GM04504 (cell line): ENCODE measurements at regions not wholly inside any gene's neighbourhood (a gene's known extent, or its start where the extent isn't known, plus 50 kb on each side); places are given as distances from the start of the nearest gene placed in this dataset.
"Not testable (repeated sequence)": the region's sequence is repeated elsewhere in the genome, so short reads cannot be mapped to it uniquely, and the experiment has no call there.

Experiments used
- DNase-seq: peaks from one replicate; pipeline ENCODE4 v3.0.0-alpha.2; 2012; ENCODE audit warnings: low read depth

- no peak for DNase-seq
Measured at GRCh38 chr6:134784336-134784735, 165.6 kb downstream of the ALDH8A1 start.

DNA sequence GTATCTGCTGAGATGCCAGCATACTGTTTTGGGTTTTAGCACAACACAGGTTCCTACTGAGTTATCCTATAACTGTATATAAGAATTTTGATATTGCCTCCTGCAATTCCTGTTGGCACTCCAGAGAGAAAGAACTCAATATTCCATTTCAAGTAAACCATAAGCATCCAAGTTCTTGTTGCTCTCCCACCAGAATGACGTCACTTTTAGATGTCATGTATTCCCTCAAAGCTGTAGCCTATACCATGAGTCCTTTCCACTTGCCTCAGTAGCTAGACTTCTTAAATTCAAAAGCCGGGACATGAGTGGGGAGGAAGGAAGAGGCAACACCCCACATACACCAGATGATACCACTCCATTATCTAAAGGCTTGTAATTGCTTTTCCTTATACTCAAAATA is 171.5 kb downstream of the ALDH8A1 start:
- no peak for DNase-seq

DNA sequence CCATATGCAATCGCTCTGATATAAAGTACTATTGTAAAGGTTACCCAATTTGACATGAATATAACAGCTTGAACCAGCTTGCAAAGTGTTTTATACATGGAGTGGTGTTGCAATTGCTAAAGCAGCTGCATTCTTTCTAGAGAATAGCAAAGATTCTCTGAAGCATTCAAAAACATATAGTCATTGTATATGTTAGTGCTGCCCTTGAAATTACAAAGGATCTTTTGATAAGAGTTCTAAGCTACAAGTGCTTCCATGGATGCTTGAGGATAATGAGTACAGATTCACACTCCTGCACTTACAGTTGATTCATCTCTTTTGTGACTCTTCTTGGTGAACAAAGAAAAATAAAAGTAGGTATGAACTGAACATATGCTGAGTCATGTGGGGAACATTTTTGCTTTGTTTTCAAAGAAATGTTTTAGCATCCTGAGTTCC is 175.7 kb downstream of the ALDH8A1 start:
- DNase-seq: no peak

GRCh38 chr6:134772671-134773360 is 177.1 kb downstream of the ALDH8A1 start:
- no peak for DNase-seq

- no peak for DNase-seq
Measured at GRCh38 chr6:134768931-134769330, 181.0 kb downstream of the ALDH8A1 start.

DNA sequence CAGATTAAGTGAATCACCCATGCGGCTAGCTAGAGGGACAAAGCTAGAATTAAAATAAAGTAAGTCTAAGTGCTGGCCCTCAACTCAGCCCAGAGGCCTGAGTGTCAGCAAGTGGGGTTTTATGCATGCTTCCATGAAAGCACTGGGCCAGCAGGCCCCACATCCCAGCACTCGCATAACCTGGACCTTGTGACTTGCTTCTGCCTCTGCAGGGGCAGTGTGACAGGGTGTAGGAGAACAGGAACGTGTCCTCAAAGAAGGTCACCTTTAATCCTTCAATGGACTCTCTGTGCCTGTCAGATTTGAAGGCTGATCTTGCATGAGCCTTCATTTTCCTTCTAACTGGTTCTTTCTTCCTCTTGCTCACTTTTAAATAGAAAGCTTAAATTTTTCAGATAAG is 183.4 kb downstream of the ALDH8A1 start:
- DNase-seq: no peak

GRCh38 chr6:134764741-134765140 is 185.2 kb downstream of the ALDH8A1 start:
- no peak for DNase-seq

DNA sequence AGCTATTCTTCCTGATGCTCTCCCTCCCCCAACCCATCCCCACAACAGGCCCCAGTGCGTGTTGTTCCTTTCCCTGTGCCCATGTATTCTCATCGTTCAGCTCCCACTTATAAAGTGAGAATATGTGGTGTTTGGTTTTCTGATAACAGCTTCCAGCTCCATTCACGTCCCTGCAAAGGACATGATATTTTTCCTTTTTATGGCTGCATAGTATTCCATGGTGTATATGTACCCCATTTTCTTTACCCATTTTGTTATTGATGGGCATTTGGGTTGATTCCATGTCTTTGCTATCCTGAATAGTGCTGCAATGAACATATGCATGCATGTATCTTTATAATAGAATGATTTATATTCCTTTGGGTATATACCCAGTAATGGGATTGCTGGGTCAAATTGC is 186.3 kb downstream of the ALDH8A1 start:
- not testable (repeated sequence) for DNase-seq

DNA sequence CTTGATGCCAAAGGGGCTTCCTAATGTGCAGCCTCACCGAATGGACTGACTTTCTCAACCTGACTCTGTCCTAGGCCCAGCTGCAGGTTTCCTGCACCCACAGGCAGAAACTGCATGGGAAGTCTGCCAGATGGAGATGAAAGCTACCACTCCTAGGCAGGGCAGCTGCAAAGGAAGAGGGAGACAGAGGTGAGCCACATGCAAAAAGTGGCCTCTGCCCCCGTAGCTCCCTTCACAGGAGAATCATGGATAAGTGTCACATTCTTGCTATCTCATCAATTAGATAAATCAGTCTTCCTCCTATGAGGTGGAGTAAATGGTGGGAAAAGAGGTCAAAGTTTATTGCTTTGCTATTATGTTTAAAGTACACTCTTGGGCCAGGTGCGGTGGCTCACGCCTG is 191.3 kb downstream of the ALDH8A1 start:
- no peak for DNase-seq

DNA sequence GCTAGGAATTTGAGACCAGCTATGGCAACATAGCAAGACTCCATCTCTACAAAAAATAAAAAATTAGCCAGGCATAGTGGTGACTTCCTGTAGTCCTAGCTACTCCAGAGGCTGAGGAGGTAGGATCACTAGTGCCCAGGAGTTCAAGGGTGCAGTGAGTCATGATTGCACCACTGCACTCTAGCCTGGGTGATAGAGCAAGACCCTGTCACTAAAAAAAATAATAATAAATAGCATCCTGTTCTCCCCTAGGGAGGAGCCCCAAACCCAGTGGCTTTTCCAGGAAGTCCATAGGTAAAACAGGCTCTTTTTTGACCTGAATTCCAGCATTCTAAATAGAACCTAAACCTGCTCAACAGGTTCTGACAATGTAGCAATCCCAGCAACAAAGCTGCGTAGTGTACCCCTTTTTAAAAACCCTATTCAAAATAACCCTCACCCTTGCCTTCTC is 192.0 kb downstream of the ALDH8A1 start:
- DNase-seq: no peak

DNA sequence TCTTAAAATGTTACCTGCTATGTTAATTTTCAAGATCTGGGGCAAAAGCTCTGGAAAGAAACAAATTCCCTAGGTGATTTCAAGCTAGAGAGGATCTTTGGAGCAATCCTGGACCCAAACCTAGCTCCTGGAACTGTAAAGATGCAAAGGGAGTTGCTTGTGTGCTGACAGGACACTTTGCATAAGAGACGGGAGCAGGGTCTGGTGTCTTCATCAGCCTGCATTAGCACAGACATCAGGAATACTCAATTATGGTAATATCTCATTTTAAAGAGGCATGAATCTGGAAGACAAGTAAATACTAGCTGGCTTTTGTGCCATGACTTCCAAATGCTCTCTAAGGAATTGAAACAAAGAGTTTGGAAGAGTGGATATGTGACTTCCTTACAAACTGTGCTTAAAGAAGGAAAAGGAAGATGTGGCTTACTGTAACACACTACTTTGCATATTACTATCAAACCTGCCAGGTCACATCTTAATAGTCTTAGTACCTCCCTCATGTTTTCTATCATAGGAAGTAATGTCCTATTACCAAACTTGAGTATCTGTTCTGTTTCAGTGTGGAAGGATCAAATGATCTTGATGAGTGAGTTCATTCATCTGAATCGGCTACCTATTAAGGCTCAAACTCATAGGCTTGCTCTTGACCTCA is 193.4 kb downstream of the ALDH8A1 start:
- no peak for DNase-seq

GRCh38 chr6:134754013-134754690 is 195.7 kb downstream of the ALDH8A1 start:
- no peak for DNase-seq

GRCh38 chr6:134753001-134753400 is 196.9 kb downstream of the ALDH8A1 start:
- DNase-seq: no peak

DNA sequence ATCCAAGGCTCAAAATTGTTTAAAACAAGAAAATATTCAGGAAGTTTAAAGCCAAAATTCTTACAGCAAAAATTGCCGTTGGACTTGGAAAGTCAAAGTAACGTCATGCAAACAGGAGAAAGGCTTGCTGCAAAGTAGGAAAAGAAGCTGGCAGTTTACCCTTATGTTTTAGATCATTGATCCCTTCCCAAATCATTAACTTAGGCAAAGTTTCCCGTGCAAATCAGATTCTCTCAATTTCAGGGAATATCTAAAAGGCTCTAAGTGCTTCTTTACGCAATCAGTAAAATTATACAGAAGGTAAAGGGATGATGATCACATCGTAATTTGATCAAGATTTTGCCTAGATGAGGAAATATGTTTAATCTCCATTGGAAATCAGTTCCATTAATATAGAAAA is 197.5 kb downstream of the ALDH8A1 start:
- no peak for DNase-seq

DNA sequence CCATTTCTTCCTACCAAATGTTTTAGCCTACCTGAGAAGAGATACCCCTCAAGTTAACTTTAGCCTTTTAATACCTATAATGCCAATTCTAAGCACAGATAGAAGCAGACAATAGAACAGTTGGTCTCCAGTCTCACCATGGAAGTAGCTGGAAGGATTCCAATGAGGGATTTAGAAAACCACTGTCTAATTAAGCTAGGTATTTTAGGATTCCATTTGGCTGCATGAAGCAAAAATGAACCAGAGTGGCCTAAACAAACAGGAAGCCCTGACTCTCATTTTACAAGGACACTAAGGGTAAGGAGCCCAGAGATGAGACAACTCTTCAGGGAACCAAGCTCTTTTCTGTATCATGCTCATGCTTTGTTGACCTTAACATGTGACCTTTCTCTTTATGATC is 199.2 kb downstream of the ALDH8A1 start:
- peak; percentile 33 for DNase-seq

DNA sequence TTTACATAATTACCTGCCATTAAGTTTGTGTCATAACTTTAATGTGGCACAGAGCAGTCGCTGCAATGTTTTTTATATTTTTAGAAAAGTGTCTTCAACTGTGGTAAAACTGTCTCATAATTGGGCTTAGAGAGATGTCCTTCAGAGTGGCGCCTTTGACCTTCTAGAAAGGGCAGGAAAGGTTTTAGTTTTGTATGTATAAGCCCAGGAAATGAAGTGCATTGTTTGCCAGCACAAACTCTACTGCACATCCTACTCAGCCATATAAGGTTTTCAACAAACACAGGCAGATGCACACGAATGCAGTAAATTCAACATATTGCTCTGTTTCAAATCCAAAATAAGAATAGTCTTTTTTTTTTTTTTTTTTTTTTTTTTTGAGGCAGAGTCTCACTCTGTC is 201.4 kb downstream of the ALDH8A1 start:
- no peak for DNase-seq

GRCh38 chr6:134747197-134747596 is 202.7 kb downstream of the ALDH8A1 start:
- not testable (repeated sequence) for DNase-seq

- no peak for DNase-seq
Measured at GRCh38 chr6:134746140-134746539, 203.8 kb downstream of the ALDH8A1 start.

DNA sequence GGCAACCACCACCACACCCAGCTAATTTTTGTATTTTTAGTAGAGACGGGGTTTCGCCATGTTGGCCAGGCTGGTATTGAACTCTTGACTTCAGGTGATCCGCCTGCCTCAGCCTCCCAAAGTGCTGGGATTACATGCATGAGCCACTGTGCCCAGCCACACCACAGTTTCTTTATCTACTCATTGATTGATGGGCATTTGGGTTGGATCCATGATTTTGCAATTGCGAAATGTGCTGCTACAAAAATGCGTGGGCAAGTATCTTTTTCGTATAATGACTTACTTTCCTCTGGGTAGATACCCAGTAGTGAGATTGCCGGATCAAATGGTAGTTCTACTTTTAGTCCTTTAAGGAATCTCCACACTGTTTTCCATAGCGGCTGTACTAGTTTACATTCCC is 204.7 kb downstream of the ALDH8A1 start:
- not testable (repeated sequence) for DNase-seq

DNA sequence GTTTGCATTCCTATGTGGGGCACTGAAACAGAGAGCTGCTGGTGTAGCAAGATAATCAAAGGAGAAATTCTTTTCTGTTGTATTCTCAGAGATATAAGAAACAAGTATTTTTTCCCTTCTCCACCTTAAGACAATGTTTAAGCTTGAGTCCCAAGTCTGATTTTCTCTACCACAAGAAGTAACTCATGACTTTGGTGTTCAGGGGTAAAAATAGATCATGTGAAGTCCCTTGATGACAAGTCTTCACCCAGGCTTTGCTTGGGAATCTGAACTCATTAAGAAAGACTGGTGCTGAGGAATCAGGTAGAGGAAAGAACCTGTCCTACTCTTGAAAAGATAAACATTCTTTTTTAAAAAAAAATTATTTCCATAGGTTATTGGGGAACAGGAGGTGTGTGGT is 205.6 kb downstream of the ALDH8A1 start:
- no peak for DNase-seq

- DNase-seq: no peak
Measured at GRCh38 chr6:134741200-134741536, 208.7 kb downstream of the ALDH8A1 start.

DNA sequence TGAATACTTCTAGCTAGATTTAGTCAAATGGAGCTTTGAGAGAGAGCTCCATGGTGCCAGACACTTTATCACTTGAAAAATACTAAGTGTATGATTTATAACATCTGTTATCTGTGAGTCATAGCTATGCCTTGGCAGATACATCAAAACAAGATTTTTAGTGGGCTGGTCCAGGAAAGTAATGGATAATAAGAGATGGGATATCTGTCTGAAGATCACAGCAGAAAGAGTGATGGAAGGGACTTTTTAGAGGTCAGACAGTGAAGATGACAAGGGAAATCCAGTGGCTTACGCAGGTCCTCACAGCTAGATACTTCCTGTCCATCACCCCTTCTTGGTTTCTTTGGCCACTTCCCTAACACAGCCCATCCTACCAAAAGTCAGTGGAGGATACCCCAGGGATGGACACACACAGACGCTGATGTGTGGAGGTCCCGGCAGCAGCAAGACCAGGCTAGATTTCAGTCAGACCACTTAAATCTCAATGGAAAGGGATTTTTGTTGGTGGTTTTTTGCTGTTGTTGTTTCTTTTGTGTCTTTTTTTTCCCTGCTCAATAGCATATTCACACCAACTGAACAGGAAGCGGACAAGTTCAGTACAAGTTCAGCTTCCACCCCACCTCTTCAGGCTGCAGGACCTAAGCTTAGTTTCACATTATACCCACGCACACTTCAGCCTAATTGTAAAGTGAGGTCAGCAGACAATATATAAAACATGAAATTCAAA is 209.3 kb downstream of the ALDH8A1 start:
- no peak for DNase-seq

DNA sequence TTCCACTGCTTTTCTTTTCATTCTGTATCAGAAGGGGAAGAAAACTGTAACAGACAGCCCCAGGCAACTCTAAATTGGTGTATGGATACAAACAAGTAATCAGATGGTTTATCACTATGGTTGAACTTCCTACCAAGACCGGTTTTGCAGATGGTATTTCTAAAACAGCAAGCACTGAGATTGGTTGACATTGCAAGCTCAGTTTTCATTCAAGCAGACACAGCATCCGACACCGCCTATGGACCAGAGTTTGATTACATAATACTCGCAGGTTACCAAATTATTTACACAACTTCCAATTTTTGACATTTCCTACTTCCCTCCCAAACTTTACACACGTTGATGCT is 209.9 kb downstream of the ALDH8A1 start:
- no peak for DNase-seq
